DMS 273 (cell line): ENCODE measurements at regions not wholly inside any gene's neighbourhood (a gene's known extent, or its start where the extent isn't known, plus 50 kb on each side); places are given as distances from the start of the nearest gene placed in this dataset.
A peak's percentile ranks its signal among the peaks of the same experiment; 100 is the strongest.

Experiments used
- DNase-seq: peaks from one replicate; lab custom pipeline; 2025; ENCODE audit not compliant: unreplicated experiment; lab: John Stamatoyannopoulos, UW

DNA sequence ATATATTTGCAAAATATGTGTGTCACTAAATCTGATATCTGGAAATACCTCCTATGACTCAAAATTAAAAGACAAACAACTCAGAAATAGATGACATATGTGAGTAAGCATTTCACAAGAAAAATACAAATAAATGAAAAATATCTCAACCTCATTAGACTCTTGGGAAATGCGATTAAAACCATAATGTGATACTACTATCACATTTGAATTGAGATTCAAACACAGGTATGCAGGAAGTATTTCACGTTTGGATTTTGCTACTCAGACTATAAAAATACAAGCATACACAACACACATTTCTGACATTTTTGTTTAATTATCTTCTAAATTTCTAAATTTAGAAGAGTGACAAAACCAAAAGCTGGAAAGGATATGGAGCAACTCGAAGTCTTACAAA is 811.9 kb upstream of the LRRC4C start:
- no peak for DNase-seq

GRCh38 chr11:42273977-42274376 is 814.5 kb upstream of the LRRC4C start:
- no peak for DNase-seq

- no peak for DNase-seq
Measured at GRCh38 chr11:42296910-42297309, 837.5 kb upstream of the LRRC4C start.

DNA sequence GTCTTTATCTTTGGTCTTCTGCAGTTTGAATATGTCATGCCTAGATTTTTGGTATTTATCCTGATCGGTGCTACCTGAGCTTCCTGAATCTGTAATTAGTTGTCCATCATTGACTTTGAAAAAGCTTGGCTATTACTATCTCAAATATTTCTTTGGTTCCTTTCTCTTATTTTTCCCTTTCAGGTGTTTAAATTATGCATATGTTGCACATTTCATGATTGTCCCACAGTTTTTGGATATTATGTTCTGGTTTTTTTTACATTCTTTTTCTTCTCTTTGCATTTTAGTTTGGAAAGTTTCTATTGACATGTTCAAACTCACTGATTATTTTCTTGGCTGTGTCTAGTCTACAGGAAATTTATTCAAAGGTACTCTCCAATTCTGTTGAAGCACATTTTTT is 840.3 kb upstream of the LRRC4C start:
- no peak for DNase-seq

- DNase-seq, result no peak
Measured at GRCh38 chr11:42301777-42302176, 842.3 kb upstream of the LRRC4C start.

DNA sequence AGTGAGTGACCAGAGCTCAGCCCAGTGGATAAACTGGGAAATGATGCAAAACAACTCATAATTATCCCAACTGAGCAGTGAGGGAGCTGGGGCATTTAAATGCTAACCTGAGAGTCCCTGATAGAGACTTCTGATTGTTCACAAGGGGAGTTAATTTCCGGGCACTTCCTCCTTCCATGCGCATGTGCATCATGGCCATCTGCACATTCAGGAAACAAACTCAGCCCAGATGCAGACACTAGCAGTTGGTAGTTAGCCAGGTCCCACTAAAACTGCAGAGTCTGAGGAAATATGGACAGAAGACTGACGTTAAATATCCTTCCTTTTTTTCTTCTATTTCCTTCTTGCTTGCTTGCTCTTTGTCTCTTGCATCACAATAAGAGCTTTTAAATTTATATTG is 852.1 kb upstream of the LRRC4C start:
- DNase-seq, result no peak

GRCh38 chr11:42311944-42312343 is 852.5 kb upstream of the LRRC4C start:
- DNase-seq, result no peak

GRCh38 chr11:42315267-42315666 is 855.8 kb upstream of the LRRC4C start:
- no peak for DNase-seq

DNA sequence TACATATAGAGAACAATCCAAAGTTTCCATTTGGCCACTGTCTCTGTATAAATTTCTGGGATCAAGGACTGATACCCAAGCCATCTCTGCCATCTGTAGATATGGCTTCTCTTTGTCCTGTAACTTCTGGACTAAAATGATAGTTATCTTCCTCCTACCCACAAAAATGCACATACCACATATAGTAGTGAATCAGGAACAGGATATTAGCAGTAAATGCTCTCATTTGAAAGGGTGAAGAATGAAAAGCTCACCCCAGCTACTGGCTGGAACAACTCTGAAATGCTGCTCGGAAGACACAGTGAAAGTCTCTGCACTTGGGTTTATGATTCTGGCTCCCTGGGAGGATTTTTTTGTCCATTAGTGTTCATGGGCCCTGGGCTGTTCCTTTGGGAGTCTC is 856.4 kb upstream of the LRRC4C start:
- DNase-seq, result no peak

GRCh38 chr11:42319921-42320320 is 860.5 kb upstream of the LRRC4C start:
- DNase-seq, result no peak

DNA sequence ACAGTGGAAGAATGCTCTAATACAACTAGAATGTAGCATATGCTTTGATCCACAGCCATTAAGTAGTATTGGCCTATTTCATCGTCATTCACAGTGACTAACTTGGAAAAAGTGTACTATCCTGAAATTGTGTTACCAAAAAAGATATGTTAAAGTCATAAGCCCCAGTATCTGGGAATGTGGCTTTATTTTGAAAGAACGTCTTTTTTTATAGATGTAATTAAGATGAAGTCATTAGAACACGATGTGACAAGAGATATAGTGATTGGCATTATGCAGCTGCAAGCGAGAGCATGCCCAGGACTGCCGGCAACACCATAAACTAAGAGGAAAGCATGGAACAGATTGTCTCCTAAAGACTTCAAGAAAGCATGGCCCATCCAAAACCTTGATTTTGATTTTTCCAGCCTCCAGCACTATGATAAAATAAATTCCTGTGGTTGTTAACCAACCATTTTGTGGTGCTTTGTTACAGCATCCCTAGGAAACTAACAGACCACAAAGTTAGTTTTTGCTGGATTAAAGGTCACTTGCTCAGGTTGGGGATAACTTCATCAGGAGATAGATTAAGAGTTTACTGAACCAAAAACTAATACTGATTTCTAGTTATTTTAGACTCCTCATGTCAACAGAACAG is 870.6 kb upstream of the LRRC4C start:
- no peak for DNase-seq

GRCh38 chr11:42337786-42338455 is 878.5 kb upstream of the LRRC4C start:
- DNase-seq, result no peak

- no peak for DNase-seq
Measured at GRCh38 chr11:42344204-42344792, 884.8 kb upstream of the LRRC4C start.

DNA sequence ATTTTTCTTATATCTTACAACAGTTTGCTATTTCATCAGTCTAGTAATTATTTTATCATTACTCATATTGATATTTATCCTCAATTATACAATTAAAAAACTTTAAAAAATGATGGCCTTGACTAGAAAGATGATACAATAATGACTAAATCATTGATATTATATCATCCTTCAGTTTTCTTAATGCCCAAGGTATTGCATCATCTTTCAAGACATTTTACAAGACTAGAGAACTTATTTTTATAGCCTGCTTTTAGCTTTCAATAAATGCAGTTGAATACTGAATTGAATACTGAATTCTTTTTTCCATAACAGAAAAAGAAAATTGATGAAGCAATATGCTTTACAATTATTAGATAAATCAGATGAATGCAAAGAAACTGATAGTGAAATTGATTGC is 886.5 kb upstream of the LRRC4C start:
- DNase-seq, result no peak

DNA sequence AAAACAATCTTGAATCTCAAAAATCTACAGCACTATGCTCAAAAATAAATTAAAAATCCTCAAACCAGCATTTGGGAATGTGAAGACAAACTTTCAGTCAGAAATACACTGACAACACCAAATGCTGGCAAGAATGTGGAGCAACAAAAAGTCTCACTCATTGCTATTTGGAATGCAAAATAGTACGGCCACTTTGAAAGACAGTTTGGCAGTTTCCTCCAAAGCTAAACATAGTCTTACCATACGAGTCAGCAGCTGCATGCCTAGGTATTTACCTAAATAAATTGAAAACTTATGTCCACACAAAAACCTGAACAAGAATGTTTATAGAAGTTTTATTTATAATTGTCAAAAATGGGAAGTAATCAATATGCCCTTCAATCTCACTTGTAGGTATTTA is 904.2 kb upstream of the LRRC4C start:
- DNase-seq, result no peak

- DNase-seq, result no peak
Measured at GRCh38 chr11:42390116-42390515, 921.7 kb upstream of the API5 start.

- no peak for DNase-seq
Measured at GRCh38 chr11:42397483-42397882, 914.3 kb upstream of the API5 start.

GRCh38 chr11:42407341-42407740 is 904.5 kb upstream of the API5 start:
- peak; percentile 17 for DNase-seq

DNA sequence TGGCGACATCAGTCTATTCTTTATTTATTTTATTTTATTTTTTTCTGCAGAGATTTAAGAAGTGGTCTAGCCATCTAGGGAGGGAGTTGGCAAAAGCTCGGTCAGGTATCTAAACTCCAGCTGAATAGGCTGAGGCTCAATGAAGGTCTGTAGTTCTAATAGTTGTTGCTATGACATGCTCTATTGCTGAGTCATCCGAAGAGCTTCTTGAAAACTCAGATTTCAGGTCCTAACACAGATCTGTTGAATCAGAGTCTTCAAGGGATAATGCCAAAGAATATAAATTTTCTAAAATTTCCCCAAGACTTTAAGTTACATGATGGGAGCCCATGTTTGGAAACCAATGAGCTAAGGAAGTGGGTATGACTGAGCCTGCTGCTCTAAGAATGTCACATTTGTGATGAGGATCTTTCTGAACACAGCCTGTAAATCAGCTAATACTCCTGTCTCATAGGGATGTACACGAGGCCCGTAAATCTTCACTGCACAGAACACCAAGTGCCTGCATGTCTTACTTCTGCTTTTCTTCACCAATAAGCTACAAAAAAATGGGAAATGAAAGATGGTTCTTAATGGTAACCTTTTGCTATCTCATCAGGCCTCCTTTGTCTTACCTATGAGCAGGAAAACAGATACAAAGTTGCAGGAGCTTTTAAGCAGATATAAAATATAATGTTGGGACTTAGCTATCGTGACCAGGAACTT is 901.4 kb upstream of the API5 start:
- DNase-seq, result no peak

GRCh38 chr11:42412590-42412989 is 899.2 kb upstream of the API5 start:
- no peak for DNase-seq

GRCh38 chr11:42417691-42418090 is 894.1 kb upstream of the API5 start:
- DNase-seq, result no peak

DNA sequence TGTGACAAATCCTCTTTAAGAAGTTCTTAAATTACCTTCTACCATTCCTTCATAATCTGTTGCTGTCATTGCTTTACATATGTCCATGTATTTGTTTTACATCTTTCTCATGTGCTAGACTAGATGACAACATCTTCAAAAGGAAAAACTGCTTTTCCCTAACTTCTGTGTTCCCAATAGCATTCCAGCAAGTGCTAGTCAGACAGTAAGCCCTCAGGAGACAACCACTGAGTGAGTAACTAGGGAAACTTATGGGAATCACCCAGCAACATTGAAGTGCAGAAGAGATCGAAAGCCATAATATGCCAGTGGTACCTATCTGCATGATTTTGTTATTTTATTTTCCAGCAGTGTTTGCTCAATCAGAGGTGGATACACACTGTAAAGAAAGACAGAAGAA is 889.7 kb upstream of the API5 start:
- no peak for DNase-seq
